ENCODE measurements at regions not wholly inside any gene's neighbourhood (a gene's known extent, or its start where the extent isn't known, plus 50 kb on each side); places are given as distances from the start of the nearest gene placed in this dataset.
"Not testable (repeated sequence)": the region's sequence is repeated elsewhere in the genome, so short reads cannot be mapped to it uniquely, and the experiment has no call there.

DNA sequence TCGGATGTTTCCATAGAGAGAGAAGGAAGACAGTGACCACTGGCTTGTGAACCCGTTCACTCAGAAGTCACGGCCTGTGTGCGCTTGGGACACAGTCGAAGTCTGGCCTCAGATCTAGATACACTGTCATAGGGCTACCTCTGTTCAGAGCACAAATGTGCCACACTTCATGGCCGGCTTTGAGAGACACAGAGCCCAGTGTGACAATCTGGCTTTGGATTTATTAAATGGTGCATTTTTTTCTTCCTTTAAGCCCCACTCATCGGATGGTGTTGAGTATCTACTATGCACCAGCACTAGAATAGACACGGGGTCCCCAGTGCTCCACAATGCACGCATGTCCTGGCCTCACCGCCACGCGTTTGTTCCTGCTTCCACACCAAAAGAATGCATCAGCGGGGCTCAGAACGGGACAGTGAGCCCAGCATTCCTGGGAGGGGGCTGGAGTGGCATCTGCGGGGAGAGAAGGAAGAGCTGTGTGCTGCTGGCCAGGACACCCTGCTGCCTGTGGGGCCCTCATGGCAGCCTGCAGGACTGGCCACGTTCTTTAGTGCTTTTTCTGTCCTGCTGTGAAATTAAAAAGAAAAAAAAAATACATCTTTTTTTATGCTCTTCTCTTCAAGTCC is 738.9 kb upstream of the SALL3 start:
- no peak for DNase-seq

DNA sequence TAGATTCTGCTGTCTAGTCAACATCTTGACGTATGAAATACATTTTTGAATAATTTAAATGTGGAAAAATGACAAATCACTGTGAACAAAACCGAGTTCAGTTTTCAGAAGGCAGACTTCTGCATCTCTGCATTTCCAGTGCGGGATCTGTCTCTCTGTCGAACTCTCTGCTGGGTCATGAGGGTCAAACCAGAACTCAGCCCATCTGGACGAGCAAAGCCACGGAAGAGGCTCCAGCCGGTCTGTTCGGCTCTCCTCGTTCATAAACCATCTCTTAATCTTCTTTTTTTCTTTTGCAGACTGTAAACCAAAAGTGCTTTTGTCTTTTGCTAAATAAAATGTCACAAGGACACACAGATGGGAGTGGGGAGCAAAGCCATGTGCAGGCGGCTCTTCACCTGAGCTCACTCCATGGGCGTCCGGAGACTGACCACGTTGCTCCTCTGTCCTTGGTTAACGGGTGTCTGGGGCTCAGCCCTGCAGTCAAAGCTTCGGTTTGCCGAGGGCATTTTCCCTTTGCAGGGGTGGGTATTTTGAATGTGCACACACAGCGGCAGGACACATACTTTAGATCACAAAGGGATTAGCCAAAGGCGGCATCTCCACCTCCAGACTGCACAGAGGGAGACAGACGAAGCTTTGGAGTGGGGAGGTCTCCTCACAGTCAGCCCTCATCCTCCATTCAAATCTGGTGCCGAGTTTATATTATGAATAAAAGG is 737.9 kb upstream of the SALL3 start:
- no peak for DNase-seq

DNA sequence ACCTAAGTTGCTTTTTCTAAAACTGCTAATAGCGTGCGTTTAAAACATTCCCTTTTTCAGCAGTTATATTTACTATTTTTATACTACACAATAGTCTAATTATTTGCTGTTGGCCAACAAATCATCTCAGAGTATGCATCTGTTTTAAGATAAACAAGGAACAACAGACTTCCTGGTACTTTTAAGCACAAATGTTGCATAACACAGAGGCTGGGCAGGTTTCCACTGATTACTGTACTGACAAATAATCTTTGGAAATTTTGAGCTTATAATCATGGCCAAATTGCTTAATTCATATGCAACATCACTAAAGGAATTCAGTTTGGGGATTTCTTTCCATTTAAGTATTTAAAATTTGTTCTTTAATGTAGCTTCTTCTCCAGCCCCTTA is 737.4 kb upstream of the SALL3 start:
- DNase-seq = no peak

DNA sequence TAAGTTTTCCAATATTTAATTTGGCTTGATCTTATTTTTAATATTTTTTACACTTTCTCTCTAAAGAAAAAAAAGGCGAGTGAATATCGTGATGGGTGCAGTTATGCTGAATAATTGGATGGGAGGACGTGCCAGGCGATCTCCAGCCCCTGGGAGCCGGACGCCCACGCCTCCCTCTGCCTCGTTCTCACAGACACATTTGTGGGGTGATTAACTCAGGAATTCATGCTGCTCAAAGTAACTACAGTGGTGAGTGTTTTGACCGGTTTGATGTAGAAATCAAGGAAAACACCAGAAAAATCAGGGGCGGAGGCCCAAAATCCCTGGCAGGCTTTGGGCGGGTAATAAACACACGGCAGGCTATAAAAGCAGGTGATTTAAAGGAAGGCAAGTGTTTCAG is 736.8 kb upstream of the SALL3 start:
- DNase-seq = no peak

DNA sequence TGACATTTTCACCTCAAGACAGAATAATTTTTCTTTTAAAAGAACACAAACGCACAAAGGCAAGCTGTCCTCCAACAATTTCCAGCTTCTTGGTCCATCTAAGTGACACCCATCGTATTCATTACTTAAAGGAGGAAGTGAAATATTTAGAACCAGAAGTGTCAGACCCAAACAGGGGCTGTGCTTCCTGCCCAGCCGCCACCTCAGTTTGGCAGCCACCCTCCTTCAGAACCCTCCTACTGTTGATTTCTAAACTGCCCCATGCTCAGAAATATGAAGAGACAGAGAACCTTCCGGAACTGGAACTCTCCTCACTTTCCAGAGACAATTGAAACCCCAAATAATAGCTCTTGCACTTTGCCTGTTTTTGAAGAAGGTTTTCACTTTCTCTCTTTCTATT is 734.8 kb upstream of the SALL3 start:
- DNase-seq = no peak

DNA sequence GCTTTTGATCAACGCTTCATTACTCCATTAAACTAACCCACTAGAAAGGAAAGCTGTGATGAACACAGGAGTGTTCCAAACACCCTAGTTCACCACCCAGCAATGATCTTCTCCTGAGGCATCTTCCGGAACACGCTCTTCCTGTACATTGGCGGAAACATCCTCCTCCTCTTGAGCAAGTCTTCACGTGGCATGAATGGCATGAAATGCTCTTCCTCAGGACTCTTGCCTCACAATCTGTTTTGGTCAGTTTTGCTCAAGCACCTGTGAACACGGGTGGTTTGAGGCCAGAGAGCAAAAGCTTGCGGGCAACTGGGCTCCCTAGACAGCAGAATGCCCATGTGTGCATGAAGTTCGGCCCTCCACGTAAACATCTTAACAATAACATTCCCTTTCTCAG is 734.2 kb upstream of the SALL3 start:
- no peak for DNase-seq

DNA sequence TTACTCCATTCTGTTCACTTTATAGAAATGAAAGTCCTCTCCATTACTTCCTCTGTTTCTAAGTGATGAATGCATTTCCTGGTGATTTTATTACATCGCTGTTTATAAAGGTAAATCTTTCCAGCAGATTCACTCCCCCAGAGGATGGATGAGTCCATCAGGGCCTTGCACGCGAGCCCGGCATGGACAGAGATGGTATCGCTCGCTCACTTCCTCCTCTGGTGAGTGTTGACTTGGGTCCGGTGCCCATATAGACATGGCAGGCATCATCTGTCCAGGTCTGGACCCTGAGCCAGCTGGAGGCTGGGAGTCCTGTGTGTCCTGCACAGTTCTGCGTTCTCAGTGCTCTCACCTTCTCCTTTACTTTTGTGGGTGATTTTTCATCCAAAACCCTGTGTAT is 733.6 kb upstream of the SALL3 start:
- DNase-seq = no peak

DNA sequence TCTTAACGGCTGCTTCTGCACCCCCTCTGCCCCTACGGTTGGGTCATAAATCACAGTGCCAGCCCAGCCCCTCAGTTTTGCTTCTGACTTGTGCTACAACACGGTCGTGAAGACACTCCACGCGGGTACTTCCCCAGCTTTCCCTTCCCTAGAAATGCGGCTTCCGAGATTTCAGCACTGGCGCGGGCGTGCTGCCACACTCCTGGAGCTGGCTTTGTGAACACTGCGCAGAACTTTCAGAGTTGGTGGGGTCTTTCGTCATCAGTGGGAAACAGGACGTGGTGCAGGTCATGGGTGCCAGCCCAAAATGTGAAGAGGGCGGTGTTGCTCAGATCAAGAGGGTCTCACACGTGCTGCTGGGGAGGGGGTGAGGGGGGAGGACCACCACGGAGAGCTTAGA is 733.0 kb upstream of the SALL3 start:
- no peak for DNase-seq

DNA sequence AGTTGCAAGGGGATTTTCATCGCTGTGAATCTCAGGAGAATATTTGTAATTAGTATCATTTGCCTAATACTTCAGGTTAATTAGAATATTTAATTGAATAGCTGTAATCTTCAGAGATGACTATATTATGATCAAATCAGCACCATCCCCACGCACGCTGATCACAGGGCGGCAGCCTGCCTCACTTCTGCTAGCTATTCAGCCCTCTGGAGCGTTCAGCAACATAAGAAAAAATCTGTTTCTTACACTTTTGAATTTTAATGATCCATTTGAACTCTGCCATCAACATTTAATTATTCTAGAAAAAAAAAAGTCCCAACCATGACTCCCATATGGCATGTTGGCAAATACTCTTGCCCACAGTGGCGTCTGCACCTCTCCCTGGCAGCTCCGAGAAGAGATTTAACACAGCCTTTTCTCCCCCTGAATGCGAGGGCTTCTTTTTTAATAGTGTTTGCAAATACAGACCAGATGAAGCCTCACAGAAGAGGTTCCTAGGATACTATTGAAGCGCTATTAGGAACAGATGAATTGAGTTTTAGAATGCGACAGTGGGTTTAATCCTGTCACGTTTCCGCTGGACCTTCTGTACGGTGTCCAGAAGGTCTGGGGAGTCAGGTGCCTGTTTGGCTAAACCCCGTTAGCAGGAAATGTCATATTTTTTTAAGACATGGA is 731.9 kb upstream of the SALL3 start:
- no peak for DNase-seq

DNA sequence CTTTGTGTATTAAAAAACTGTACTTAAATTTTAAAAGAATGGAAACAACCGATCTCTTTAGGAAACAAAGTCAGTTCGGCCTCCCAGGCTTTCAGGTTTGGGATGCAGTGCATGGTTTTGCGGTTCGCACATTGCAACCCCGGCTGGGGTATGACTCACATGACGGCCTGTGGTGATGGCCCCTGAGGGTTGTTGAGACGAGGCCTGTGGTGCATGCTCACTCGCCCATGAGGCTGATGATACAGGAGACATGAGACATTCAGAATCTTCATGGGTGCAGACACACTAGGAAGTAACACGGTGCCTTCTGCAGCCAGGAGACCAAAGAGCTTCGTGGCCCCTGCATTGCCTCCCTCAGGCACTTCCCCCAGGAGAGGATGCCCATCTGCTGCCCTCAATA is 724.6 kb upstream of the SALL3 start:
- DNase-seq = no peak

DNA sequence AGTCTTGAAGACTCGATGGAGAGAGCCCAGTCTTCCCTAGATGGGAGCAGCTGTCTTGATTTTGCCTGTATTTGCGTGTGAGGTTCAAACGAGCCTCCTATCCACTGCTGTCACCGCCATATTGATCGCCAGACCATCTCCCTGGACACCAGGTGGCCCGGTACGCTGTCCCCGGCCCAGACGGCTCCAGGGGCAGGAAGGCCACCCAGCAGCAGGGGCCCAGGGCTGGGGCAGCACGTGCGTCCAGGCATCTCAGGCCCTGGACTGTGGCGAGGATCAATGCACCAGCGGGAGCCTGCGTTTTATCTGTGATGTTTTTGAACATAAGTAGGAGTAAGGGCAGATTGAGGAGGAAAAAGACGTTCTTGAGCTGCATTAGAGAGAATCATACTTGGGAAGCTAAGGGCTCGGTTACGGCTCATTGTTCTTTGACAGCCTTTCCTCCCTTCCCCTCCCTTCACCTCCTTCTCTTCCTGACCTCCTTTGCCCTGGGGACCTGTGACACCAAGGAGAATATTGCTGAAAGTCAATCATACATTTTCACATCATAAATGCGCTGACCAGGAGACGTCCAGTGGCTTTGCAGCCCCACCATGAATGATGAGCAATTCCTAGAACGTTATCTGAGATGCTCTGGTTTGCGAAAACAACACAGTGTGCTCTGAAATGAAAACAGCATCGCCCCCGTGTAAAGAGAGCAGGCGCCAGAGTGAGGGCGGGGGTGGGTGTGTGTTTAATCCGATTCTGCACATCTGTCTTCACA is 711.2 kb upstream of the SALL3 start:
- no peak for DNase-seq

DNA sequence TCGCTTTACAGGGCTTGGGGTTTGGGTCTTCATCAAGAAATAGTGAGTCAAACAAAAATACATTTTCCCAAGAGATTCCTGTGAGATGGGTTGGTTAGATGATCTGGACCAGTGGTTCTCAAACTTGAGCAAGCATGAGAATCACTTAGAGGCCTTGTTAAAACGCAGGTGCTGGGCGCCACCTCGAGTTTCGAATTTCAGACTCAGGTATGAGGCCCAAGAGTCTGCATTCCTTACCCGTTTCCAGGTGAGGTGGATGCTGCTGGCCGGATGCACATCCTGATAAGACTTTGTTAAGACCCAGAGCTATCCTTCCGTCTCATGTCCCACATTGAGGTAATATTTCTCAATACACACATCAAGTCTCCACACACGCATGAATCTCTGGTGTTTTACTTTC is 707.8 kb upstream of the SALL3 start:
- no peak for DNase-seq

DNA sequence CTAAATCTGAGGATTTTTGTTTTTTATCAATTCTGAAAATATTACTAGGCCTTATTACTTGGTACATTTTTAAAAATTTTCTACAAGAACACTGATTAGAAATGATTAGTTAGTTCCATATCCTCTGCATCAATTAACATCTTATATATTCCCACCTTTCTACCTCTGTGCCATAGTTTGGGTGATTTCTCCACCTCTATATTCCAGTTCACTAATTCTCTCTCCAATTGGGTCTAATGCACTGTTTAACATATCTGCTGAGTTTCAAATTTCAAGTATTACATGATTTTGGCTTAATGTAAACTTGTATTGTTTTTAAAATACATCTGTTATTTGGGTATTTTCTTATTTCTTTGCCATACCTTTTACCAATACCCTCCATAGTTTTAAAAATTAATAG is 705.7 kb upstream of the SALL3 start:
- DNase-seq = no peak

DNA sequence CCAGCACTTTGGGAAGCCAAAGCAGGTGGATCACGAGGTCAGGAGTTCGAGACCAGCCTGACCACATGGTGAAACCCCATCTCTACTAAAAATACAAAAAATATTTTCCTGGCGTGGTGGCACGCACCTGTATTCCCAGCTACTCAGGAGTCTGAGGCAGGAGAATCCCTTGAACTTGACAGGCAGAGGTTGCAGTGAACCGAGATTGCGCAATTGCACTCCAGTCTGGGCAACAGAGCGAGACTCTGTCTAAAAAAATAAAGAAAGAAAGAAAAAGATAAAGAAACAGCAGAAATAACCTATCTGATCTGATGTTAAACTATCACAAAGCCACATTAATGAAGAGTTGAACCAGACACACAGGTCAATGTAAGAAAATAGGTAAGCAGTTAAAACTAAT is 696.2 kb upstream of the SALL3 start:
- not testable (repeated sequence) for DNase-seq

DNA sequence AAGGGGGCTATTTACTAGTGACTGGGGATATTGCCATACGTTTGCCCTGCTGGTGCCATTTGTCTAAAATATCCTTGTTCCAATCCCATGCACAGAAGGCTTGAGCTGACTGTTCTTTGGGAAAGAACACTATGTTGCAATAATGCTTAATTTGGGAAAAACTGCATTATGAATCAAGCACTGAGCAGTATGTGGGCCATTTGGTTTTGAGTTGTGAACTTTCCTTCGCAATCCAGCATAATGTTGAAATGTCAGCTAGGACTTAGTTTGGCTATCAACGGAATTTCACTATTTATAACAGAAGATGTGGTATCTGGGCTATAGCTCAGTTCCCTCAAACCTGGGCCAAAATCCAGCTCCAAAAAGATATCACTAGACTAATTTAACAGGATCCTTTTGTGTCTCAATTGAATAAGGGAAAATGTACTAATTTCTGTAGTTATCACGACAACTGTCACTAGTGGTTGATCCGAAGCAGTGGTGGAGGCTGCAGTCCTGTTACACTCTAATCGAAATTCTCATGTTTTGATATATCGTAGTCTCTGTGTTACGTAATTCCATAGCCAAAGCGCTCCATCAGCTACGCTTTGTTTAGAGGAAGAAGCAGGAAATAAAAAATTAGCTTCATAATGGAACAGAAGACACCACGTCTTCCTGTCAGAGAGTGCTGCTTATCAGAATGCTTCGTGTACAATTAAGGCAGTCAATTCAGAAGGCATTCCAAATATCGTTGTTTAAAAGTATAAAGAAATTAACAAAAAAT is 686.8 kb upstream of the SALL3 start:
- no peak for DNase-seq

DNA sequence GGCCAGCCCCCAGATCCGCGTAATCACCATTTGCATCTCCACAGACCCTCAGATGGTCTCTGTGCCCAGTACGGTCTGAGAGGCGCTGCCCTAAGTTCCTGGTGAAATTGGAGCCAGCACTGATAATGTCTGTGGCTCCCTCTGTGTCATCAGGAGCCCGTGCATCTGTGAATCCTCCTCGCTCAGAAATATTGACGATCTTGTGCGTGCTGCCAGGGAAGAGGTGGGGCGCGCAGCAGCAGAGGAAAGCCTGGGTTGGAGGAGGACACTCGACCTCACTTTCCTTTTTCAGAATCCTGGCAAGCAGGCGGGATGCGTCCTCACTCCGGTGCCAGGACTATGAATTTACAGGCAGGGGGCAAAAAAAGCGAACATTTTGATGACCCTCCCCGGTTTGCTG is 686.1 kb upstream of the SALL3 start:
- DNase-seq = no peak

DNA sequence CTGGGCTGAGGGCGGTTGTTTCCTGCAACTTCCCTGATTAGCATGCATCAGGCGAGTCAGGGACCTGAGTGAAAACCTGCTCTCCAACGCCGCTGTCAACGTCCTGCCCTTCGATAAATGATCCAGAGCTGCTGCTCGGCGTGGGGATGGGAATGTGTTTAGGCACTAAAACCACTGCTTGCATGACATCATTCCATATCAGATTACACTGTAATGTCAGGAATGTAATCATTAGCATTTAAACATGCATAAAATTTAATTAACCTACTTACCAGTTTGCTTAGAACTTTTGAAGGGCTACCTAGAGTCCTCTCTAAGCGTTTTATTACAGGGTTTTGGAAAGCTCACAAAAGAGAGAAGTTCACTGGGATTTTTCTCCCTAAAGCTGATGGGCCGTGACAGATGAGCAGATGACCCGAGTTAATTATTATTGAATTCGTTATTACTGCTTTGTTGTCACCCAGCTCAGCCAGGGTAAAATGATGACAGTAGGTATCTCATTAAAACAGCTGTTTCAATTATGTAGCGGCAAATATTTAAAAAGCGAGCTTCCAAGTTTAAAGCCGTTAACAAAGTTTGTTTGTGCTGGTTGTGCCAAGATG is 685.6 kb upstream of the SALL3 start:
- DNase-seq = no peak

DNA sequence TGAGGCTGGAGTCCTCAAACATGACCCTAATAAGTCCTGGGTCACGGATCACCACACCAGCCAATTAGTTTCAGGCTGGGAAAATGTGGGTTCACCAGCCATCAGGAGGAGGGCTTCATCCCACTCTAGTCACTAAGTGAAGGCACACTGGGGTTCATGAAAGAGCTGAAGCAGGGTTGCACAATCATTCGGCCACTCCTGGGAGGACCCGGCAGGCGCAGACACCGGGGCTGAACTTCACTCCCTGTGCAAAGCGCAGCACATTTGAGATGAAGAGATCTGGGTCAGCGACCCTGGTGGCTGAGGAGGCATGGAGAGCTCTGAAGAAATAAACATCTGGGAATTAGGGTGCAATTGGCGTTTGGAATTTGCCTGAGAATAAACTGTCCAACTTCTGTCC is 684.4 kb upstream of the SALL3 start:
- no peak for DNase-seq

DNA sequence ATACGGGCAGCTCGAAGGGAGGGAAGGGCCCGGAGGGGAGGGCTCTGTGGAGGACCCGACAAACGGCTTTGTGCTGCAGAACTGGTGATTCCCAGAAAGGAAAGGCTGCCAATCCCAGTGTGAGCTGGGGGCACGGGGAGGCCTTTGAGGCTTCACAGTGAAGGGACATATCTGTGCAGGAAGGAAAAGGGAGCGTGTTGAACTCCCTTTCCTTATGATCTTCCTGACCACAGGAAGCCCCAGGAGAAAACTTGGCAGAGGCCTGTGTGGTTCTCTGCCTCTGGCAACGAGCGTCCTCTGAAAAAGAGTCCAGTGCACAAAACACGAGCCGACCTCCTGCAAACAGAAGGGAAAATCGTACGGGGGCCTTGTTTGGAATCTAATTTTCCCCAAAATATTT is 683.5 kb upstream of the SALL3 start:
- DNase-seq = no peak

DNA sequence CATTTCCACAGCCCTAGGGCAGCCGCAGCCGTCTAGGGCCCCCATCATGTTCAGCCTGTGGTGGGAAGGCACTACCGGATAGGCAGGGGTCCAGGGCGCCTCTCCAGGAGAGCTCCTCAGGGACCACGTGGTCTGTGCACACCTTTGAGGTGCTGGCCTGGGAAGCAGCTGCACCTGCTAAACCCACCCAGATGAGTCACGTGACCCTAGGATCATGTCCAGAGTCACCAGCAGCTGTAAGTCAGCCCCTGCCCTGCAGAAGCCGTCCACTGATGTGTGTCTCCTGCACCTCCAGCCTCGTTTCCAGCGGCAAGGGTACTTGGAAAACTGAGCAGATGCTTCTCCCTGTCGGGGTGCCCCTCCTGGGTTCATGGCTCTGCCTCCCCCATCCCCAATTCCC is 682.6 kb upstream of the SALL3 start:
- DNase-seq = no peak

DNA sequence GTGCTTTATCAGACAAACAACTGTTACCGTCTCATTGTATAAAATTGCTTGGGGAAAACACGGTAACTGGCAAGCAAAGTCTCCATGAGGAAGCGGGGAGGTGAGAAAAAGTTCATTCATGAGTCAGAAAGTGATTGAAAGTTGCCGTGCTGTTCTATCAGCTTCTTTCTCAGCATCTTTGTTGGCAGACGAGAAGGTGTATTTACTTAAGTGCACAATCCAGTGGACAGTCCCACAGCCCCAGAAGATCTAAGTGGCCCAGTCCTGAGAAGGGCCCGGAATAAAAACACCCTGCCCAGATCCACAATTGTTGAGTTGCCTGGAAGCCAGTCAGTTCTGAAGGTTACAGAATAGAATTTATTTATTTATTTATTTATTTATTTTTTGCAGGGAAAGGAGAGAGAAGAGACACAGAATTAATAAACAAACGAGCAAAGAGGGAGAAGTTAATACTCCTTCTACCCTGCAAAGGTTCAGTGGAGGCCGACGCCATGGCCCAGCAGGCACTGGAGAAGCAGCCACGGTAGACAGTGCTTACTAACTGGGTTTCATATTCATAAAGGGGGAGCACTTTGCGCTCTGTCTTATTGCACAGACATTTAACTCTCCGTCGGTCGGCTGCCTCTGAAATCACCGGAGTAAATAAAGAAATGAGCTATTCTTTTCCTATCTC is 676.0 kb upstream of the SALL3 start:
- no peak for DNase-seq
